ENCODE measurements at regions not wholly inside any gene's neighbourhood (a gene's known extent, or its start where the extent isn't known, plus 50 kb on each side); places are given as distances from the start of the nearest gene placed in this dataset.

GRCh38 chr2:47304654-47305053 is 64.5 kb upstream of the EPCAM start:
- no peak for TF ChIP-seq EZH2 (IDR thresholded peaks at IDR 0.05; ENCODE audit: insufficient read depth, low read length)
- no peak for TF ChIP-seq CTCF (IDR thresholded peaks at IDR 0.05; ENCODE audit: insufficient read depth, low read depth, low read length)

GRCh38 chr2:47303341-47304148 is 65.6 kb upstream of the EPCAM start:
- TF ChIP-seq EZH2 (IDR thresholded peaks at IDR 0.05; ENCODE audit: insufficient read depth, low read length) (no peak), CTCF (IDR thresholded peaks at IDR 0.05; ENCODE audit: insufficient read depth, low read depth, low read length) (no peak)
- H3K4me3 ChIP-seq (ENCODE audit: insufficient read depth, low read depth, low read length) = no peak overlapping the region
- no peak overlapping the region for H3K27ac Mint-ChIP-seq (ENCODE audit: unreplicated experiment)
- no peak overlapping the region for H3K27ac ChIP-seq (ENCODE audit: low read depth, low read length)
- H3K4me1 Mint-ChIP-seq (ENCODE audit: low read depth, unreplicated experiment) = peaks cover 15% of the 10 kb centered on the region
- H3K79me2 ChIP-seq (ENCODE audit: insufficient read depth, low read length) = no peaks in the 10 kb centered on the region
- no peaks in the 10 kb centered on the region for H3K9me3 Mint-ChIP-seq (ENCODE audit: unreplicated experiment)
- no peaks in the 10 kb centered on the region for H4K20me1 ChIP-seq (ENCODE audit: insufficient read depth, low read length)
- no peaks in the 10 kb centered on the region for H3K36me3 Mint-ChIP-seq (ENCODE audit: low read depth, unreplicated experiment)
- no peak overlapping the region for H3K4me3 Mint-ChIP-seq (ENCODE audit: unreplicated experiment)
- FAIRE-seq = no peak
- H3K9me3 ChIP-seq (ENCODE audit: insufficient read depth, low read depth, low read length) = no peaks in the 10 kb centered on the region
- no peak overlapping the region for H2AFZ ChIP-seq (ENCODE audit: low read depth, low read length)
- no peak overlapping the region for H3K4me2 ChIP-seq (ENCODE audit: low read length)
- no peak for DNase-seq (ENCODE audit: low read depth)
- peaks cover 3% of the 10 kb centered on the region for H3K27me3 Mint-ChIP-seq (ENCODE audit: low read depth, unreplicated experiment)
- H3K4me1 ChIP-seq (ENCODE audit: insufficient read depth, low read length) = no peaks in the 10 kb centered on the region
- H3K36me3 ChIP-seq (ENCODE audit: insufficient read depth, low read length) = no peaks in the 10 kb centered on the region
- peaks cover 2% of the 10 kb centered on the region for H3K27me3 ChIP-seq (ENCODE audit: insufficient read depth, low read length)
- H3K9ac ChIP-seq (ENCODE audit: low read length) = no peak overlapping the region

More at GRCh38 chr2:47304654-47305053, 64.5 kb upstream of the EPCAM start:
- Histone ChIP-seq H3K4me1 (ENCODE audit: insufficient read depth, low read length) (no peaks in the 10 kb centered on the region), H3K27ac (ENCODE audit: low read depth, low read length) (no peak overlapping the region), H3K9me3 (ENCODE audit: insufficient read depth, low read depth, low read length) (no peaks in the 10 kb centered on the region), H3K79me2 (ENCODE audit: insufficient read depth, low read length) (no peaks in the 10 kb centered on the region), H4K20me1 (ENCODE audit: insufficient read depth, low read length) (no peaks in the 10 kb centered on the region), H3K9ac (ENCODE audit: low read length) (no peak overlapping the region), H3K4me2 (ENCODE audit: low read length) (no peak overlapping the region), H3K36me3 (ENCODE audit: insufficient read depth, low read length) (no peaks in the 10 kb centered on the region), H3K27me3 (ENCODE audit: insufficient read depth, low read length) (peaks cover 2% of the 10 kb centered on the region), H3K4me3 (ENCODE audit: insufficient read depth, low read depth, low read length) (no peak overlapping the region), H2AFZ (ENCODE audit: low read depth, low read length) (no peak overlapping the region)
- Mint-ChIP-seq H3K27ac (ENCODE audit: unreplicated experiment) (no peak overlapping the region), H3K4me1 (ENCODE audit: low read depth, unreplicated experiment) (peaks cover 19% of the 10 kb centered on the region), H3K4me3 (ENCODE audit: unreplicated experiment) (no peak overlapping the region), H3K36me3 (ENCODE audit: low read depth, unreplicated experiment) (no peaks in the 10 kb centered on the region), H3K27me3 (ENCODE audit: low read depth, unreplicated experiment) (peaks cover 3% of the 10 kb centered on the region), H3K9me3 (ENCODE audit: unreplicated experiment) (no peaks in the 10 kb centered on the region)
- DNase-seq (ENCODE audit: low read depth) (no peak), FAIRE-seq (no peak)

- no peak overlapping the region for H3K9ac ChIP-seq (ENCODE audit: low read length)
- Mint-ChIP-seq H3K27ac (ENCODE audit: unreplicated experiment) (peak overlapping the region; percentile 12), H3K36me3 (ENCODE audit: low read depth, unreplicated experiment) (no peaks in the 10 kb centered on the region), H3K4me3 (ENCODE audit: unreplicated experiment) (no peak overlapping the region), H3K27me3 (ENCODE audit: low read depth, unreplicated experiment) (peaks cover 5% of the 10 kb centered on the region), H3K4me1 (ENCODE audit: low read depth, unreplicated experiment) (peaks cover 12% of the 10 kb centered on the region), H3K9me3 (ENCODE audit: unreplicated experiment) (no peaks in the 10 kb centered on the region)
- H3K9me3 ChIP-seq (ENCODE audit: insufficient read depth, low read depth, low read length) = no peaks in the 10 kb centered on the region
- H3K27ac ChIP-seq (ENCODE audit: low read depth, low read length) = no peak overlapping the region
- H3K27me3 ChIP-seq (ENCODE audit: insufficient read depth, low read length) = peaks cover 2% of the 10 kb centered on the region
- no peaks in the 10 kb centered on the region for H3K36me3 ChIP-seq (ENCODE audit: insufficient read depth, low read length)
- H3K4me3 ChIP-seq (ENCODE audit: insufficient read depth, low read depth, low read length) = no peak overlapping the region
- no peaks in the 10 kb centered on the region for H3K4me1 ChIP-seq (ENCODE audit: insufficient read depth, low read length)
- FAIRE-seq (no peak), DNase-seq (ENCODE audit: low read depth) (no peak)
- H2AFZ ChIP-seq (ENCODE audit: low read depth, low read length) = no peak overlapping the region
- H3K4me2 ChIP-seq (ENCODE audit: low read length) = no peak overlapping the region
- H4K20me1 ChIP-seq (ENCODE audit: insufficient read depth, low read length) = no peaks in the 10 kb centered on the region
- H3K79me2 ChIP-seq (ENCODE audit: insufficient read depth, low read length) = no peaks in the 10 kb centered on the region
- TF ChIP-seq CTCF (IDR thresholded peaks at IDR 0.05; ENCODE audit: insufficient read depth, low read depth, low read length) (no peak), EZH2 (IDR thresholded peaks at IDR 0.05; ENCODE audit: insufficient read depth, low read length) (no peak)
Observed at GRCh38 chr2:47302308-47302707, 66.8 kb upstream of the EPCAM start.
